ENCODE measurements at regions not wholly inside any gene's neighbourhood (a gene's known extent, or its start where the extent isn't known, plus 50 kb on each side); places are given as distances from the start of the nearest gene placed in this dataset.

GRCh38 chr6:170135821-170136471 is 154.9 kb downstream of the DLL1 start:
- TF ChIP-seq CTCF (IDR thresholded peaks at IDR 0.05) (no peak), EP300 (IDR thresholded peaks at IDR 0.05) (no peak)

All from esophagus muscularis mucosa (tissue), 3 donors.